ENCODE measurements at regions not wholly inside any gene's neighbourhood (a gene's known extent, or its start where the extent isn't known, plus 50 kb on each side); places are given as distances from the start of the nearest gene placed in this dataset.

DNA sequence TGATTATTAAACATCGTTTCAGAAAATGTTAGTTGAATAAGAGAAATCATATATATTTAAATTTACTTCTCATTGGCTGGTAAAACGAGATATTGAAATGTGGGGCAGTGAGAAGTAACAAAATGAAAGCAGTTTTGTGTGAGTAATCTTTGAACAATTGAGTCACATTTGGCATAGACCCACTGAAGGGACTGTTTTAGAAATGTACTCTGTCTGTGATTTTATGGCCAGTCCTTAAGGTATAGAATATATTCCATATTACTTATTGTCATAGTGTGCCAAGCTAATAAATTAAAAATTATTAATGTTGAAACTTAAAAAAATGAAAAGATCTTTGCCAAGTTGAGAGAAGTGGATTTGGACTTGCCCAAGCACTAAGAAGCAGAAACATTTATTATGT, 222.4 kb upstream of the COL3A1 start:
- TF ChIP-seq, protein P1, sequence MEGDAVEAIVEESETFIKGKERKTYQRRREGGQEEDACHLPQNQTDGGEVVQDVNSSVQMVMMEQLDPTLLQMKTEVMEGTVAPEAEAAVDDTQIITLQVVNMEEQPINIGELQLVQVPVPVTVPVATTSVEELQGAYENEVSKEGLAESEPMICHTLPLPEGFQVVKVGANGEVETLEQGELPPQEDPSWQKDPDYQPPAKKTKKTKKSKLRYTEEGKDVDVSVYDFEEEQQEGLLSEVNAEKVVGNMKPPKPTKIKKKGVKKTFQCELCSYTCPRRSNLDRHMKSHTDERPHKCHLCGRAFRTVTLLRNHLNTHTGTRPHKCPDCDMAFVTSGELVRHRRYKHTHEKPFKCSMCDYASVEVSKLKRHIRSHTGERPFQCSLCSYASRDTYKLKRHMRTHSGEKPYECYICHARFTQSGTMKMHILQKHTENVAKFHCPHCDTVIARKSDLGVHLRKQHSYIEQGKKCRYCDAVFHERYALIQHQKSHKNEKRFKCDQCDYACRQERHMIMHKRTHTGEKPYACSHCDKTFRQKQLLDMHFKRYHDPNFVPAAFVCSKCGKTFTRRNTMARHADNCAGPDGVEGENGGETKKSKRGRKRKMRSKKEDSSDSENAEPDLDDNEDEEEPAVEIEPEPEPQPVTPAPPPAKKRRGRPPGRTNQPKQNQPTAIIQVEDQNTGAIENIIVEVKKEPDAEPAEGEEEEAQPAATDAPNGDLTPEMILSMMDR (conservative IDR thresholded peaks at IDR 0.05 in 1 of 2, IDR thresholded peaks at IDR 0.05 in 1 of 2; ENCODE audit: low read depth in 1 of 2, low read length in 2 of 2): no peak
- TF ChIP-seq EZH2 (IDR thresholded peaks at IDR 0.05; ENCODE audit: low read length, missing control alignments): no peak
